Naive thymus-derived CD4-positive, alpha-beta T cell (primary cell): ENCODE measurements at regions not wholly inside any gene's neighbourhood (a gene's known extent, or its start where the extent isn't known, plus 50 kb on each side); places are given as distances from the start of the nearest gene placed in this dataset.

Source experiments
- ATAC-seq: fragments of 150-1000 bp; cut with Tn5 transposase; 2 replicates; pipeline ENCODE4 v1.10.0; 2021; ENCODE audit warnings: mild to moderate bottlenecking, moderate library complexity
- CTCF ChIA-PET: fragments of 350-600 bp; sonication (Branson Sonifier 250); formaldehyde crosslinking; loops from one replicate; lab custom pipeline; 2021; ENCODE audit warnings: antibody characterized with exemption; lab: Charles Lee
- POLR2A ChIA-PET: fragments of 350-600 bp; sonication (Branson Sonifier 250); formaldehyde crosslinking; loops from one replicate; lab custom pipeline; 2021; ENCODE audit warnings: antibody characterized with exemption, inconsistent platforms; lab: Charles Lee
- DNase-seq, 9 donors: peaks; one replicate each; pipeline versions ENCODE4 v3.0.0 to v3.0.0-alpha.2; 2020 to 2022; ENCODE audit warnings: mixed read lengths in 1 of 9
- H3K27ac ChIP-seq: one replicate; pipeline ENCODE4 v1.7.0; 2013; ENCODE audit warnings: mild to moderate bottlenecking, low read depth, low read length, moderate library complexity
- H3K27me3 ChIP-seq, 2 donors: one replicate each; pipeline ENCODE4 v1.7.0; 2013; ENCODE audit warnings: low read length in 2 of 2, mild to moderate bottlenecking in 2 of 2, moderate library complexity in 2 of 2; ENCODE audit not compliant: control insufficient read depth in 2 of 2, insufficient read depth in 2 of 2
- H3K36me3 ChIP-seq, 3 experiments: 1 replicate in 2 of 3; 2 replicates in 1 of 3; pipeline ENCODE4 v1.7.0; 2013; ENCODE audit warnings: low read length in 3 of 3, mild to moderate bottlenecking in 3 of 3, moderate library complexity in 1 of 3; ENCODE audit not compliant: insufficient read depth in 3 of 3, control insufficient read depth in 2 of 3
- H3K4me1 ChIP-seq, 2 donors: one replicate each; pipeline ENCODE4 v1.7.0; 2013; ENCODE audit warnings: low read length in 2 of 2, mild to moderate bottlenecking in 2 of 2, moderate library complexity in 1 of 2; ENCODE audit not compliant: control insufficient read depth in 2 of 2, insufficient read depth in 2 of 2
- H3K4me3 ChIP-seq: 2 replicates; pipeline ENCODE4 v1.7.0; 2013; ENCODE audit warnings: mild to moderate bottlenecking, low read length
- H3K9me3 ChIP-seq, 3 experiments: 1 replicate in 2 of 3; 2 replicates in 1 of 3; pipeline ENCODE4 v1.7.0; 2013; ENCODE audit warnings: low read length in 3 of 3; ENCODE audit not compliant: control insufficient read depth in 2 of 3
- H3K27ac Mint-ChIP-seq, 9 donors: one replicate each; pipeline ENCODE4 v1.8.0; 2020 to 2022; ENCODE audit warnings: mixed read lengths in 9 of 9, mild to moderate bottlenecking in 8 of 9, moderate library complexity in 5 of 9, inconsistent platforms in 2 of 9
- H3K27me3 Mint-ChIP-seq, 5 donors: one replicate each; pipeline ENCODE4 v1.8.0; 2021 to 2022; ENCODE audit warnings: mixed read lengths in 5 of 5, mild to moderate bottlenecking in 1 of 5
- H3K36me3 Mint-ChIP-seq, 5 donors: one replicate each; pipeline ENCODE4 v1.8.0; 2020 to 2022; ENCODE audit warnings: mixed read lengths in 5 of 5, mild to moderate bottlenecking in 3 of 5, inconsistent platforms in 1 of 5
- H3K4me1 Mint-ChIP-seq, 7 donors: one replicate each; pipeline ENCODE4 v1.8.0; 2020 to 2022; ENCODE audit warnings: mixed read lengths in 7 of 7, mild to moderate bottlenecking in 3 of 7, inconsistent platforms in 1 of 7
- H3K4me3 Mint-ChIP-seq, 10 donors: one replicate each; pipeline ENCODE4 v1.8.0; 2020 to 2022; ENCODE audit warnings: mild to moderate bottlenecking in 10 of 10, mixed read lengths in 10 of 10, moderate library complexity in 6 of 10, inconsistent platforms in 2 of 10
- H3K9me3 Mint-ChIP-seq, 11 donors: one replicate each; pipeline ENCODE4 v1.8.0; 2020 to 2022; ENCODE audit warnings: mixed read lengths in 11 of 11, mild to moderate bottlenecking in 4 of 11, inconsistent platforms in 1 of 11, moderate library complexity in 1 of 11
- intact Hi-C, 2 donors: fragments of 100-400 bp; cut with micrococcal nuclease; formaldehyde crosslinking; loops; one replicate each; pipeline ENCODE4 v1.15.1; 2023

DNA sequence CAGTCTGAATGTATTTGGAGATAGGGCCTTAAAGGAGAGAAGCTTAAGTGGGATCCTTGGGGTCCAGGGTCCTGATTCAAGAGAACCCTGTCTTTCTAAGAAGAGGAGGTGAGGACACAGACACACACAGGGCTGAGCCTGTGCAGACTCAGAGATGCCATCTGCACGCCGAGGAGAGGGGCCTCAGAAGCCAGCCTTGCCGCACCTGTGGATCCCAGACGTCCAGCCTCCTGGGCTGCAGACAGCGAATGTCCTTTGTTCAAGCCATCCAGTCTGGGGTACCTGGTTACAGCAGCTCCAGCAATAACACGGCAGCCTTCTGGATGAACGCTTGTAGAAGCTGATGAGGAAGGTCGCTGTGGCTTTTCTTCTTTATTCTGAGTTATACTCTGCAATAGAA lies 1086.1 kb downstream of the BRD1 start:
- Mint-ChIP-seq H3K9me3 (peaks cover 0 to 7% (median 0%) of the 10 kb centered on the region in 11 donors), H3K36me3 (no peaks in the 10 kb centered on the region), H3K27ac (no peak overlapping the region), H3K4me3 (no peak overlapping the region), H3K4me1 (no peaks in the 10 kb centered on the region), H3K27me3 (no peaks in the 10 kb centered on the region)
- H3K4me1 ChIP-seq: no peaks in the 10 kb centered on the region
- H3K9me3 ChIP-seq: no peaks in the 10 kb centered on the region
- CTCF ChIA-PET: no interaction called here
- H3K27ac ChIP-seq: no peak overlapping the region
- H3K4me3 ChIP-seq: no peak overlapping the region
- no peaks in the 10 kb centered on the region for H3K36me3 ChIP-seq
- H3K27me3 ChIP-seq: no peaks in the 10 kb centered on the region
- POLR2A ChIA-PET: interaction anchor here (0.6 kb wide), 1 partner anchor 16 kb away, joined by 3 read pairs; no protein-coding TSS in a partner anchor
- intact Hi-C loops: no loop called here
- no peak for DNase-seq
- no peak for ATAC-seq

DNA sequence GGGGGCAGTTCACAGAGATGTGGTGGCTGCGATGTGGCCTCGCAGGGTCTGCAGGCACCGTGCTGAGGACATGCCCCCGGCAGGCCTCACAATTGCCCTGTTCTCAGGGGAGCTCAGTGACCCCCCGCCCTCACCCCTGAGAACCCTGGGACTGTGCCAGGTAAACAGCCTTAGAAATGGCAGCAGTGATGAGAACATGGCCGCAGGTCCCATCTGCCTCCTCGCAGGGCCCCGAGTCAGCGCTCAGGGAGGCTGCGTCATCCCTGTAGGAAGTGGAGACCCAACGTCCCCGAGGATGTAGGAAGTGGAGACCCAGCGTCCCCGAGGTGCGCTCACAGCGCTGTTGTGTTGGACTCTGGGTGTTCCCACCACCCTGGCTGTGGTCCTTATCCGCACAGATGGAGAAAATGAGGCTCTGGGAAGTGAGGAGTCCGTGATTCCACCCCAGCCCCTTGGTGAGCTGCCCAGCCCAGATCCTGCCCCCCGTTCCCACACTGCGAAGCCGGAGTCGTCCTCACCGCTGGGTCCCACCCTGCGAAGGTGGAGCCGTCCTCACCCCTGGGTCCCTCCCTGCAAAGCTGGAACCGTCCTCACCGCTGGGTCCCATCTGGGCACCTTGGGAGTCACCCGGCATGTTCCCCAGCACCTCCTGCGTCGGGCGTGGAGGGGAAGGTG lies 1086.8 kb downstream of the BRD1 start:
- Mint-ChIP-seq H3K27me3 (no peaks in the 10 kb centered on the region), H3K36me3 (no peaks in the 10 kb centered on the region), H3K27ac (no peak overlapping the region), H3K4me1 (no peaks in the 10 kb centered on the region), H3K9me3 (peaks cover 0 to 5% (median 0%) of the 10 kb centered on the region in 11 donors), H3K4me3 (no peak overlapping the region)
- Histone ChIP-seq H3K9me3 (no peaks in the 10 kb centered on the region), H3K36me3 (no peaks in the 10 kb centered on the region), H3K27ac (no peak overlapping the region), H3K27me3 (no peaks in the 10 kb centered on the region), H3K4me1 (no peaks in the 10 kb centered on the region), H3K4me3 (no peak overlapping the region)
- intact Hi-C loops: no loop called here
- DNase-seq (no peak), ATAC-seq (no peak)
- ChIA-PET POLR2A (interaction anchor here (0.6 kb wide), 1 partner anchor 16 kb away, joined by 3 read pairs; no protein-coding TSS in a partner anchor), CTCF (no interaction called here)

DNA sequence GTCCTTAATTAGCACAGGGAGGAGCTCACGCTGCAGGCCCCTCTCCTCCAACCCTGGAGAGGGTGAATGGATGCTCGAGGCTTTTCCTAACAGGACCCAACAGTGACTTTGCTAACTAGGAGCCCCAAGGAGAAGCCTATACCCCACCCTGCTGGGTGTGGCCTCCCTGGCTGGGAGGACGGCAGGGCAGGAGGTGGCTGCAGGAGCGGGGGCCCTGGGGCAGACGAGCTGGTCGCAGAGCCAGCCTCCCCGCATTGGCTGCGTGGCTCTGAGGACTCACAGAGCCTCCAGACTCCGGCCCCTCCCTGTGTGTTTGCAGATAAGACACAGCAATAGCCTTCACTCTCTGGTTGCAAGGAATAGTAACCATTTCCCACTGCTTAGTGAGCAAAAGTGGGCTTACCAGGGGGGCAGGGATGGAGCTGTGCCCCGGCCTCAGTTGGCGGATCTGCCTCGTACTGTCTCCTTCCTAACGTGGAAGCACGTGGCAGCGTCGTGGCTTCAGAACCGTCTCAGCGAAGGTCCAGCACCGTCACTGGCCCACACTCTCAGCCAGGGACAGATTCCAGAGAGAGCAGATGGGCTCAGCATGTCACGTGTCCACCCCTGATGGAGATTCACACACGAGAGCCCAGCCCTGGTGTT lies 1087.5 kb downstream of the BRD1 start:
- no peaks in the 10 kb centered on the region for H3K4me1 Mint-ChIP-seq

DNA sequence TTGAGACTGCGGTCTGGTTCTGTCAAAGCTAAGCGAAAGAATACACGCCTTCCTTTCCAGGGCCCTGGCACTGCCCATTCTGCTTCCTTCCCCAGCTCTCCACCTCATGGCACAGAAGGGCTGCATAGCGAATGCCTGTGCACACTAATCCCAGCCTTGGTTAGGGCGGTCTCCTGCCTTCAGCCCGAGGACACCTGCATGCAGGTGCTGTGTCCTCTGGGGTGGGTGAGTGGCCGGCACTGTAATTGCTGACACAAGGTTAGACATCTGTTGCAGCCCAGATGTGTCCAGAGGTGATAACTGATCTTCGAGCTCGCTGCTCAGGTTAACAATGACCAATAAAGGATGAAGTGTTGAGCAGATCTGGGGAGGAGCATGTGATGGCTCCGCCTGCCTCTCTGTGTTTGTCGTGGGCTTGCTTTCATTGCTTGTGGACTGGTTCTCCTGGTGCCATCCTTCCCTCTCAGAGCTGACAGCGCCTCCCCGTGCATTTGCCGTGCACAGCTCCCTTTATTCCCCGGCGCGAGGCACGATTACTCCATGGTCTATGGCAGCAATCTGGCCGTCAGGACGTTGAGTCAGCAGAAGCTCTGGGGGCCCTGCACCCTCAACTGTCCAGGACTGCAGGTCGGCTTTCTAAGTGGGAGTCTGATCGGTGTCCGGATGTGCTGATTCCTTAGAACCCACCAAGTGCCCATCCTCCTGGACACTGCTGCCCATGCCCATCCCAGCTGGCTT lies 1088.2 kb downstream of the BRD1 start:
- no peak for ATAC-seq
- intact Hi-C loops: no loop called here
- ChIA-PET POLR2A (no interaction called here), CTCF (no interaction called here)
- H3K9me3 Mint-ChIP-seq: peaks cover 0 to 5% (median 0%) of the 10 kb centered on the region in 11 donors
- H3K4me3 ChIP-seq: no peak overlapping the region
- H3K4me1 Mint-ChIP-seq: no peaks in the 10 kb centered on the region
- H3K4me3 Mint-ChIP-seq: no peak overlapping the region
- H3K36me3 Mint-ChIP-seq: no peaks in the 10 kb centered on the region
- H3K9me3 ChIP-seq: no peaks in the 10 kb centered on the region
- H3K27ac Mint-ChIP-seq: no peak overlapping the region
- peaks cover 0 to 5% (median 0%) of the 10 kb centered on the region in 5 donors for H3K27me3 Mint-ChIP-seq
- H3K4me1 ChIP-seq: no peaks in the 10 kb centered on the region
- no peak overlapping the region for H3K27ac ChIP-seq
- H3K27me3 ChIP-seq: no peaks in the 10 kb centered on the region
- DNase-seq: peak in 1 of 9 donors; percentile 5
- H3K36me3 ChIP-seq: no peaks in the 10 kb centered on the region

More for the DNA sequence above, 1087.5 kb downstream of the BRD1 start:
- peaks cover 0 to 2% (median 0%) of the 10 kb centered on the region in 5 donors for H3K27me3 Mint-ChIP-seq
- no peak overlapping the region for H3K27ac Mint-ChIP-seq
- ChIA-PET POLR2A (no interaction called here), CTCF (no interaction called here)
- no peak for DNase-seq
- Histone ChIP-seq H3K4me3 (no peak overlapping the region), H3K27ac (no peak overlapping the region), H3K9me3 (no peaks in the 10 kb centered on the region), H3K4me1 (no peaks in the 10 kb centered on the region), H3K36me3 (no peaks in the 10 kb centered on the region), H3K27me3 (no peaks in the 10 kb centered on the region)
- intact Hi-C loops: no loop called here
- H3K9me3 Mint-ChIP-seq: peaks cover 0 to 5% (median 0%) of the 10 kb centered on the region in 11 donors
- no peak for ATAC-seq
- no peaks in the 10 kb centered on the region for H3K36me3 Mint-ChIP-seq
- no peak overlapping the region for H3K4me3 Mint-ChIP-seq

DNA sequence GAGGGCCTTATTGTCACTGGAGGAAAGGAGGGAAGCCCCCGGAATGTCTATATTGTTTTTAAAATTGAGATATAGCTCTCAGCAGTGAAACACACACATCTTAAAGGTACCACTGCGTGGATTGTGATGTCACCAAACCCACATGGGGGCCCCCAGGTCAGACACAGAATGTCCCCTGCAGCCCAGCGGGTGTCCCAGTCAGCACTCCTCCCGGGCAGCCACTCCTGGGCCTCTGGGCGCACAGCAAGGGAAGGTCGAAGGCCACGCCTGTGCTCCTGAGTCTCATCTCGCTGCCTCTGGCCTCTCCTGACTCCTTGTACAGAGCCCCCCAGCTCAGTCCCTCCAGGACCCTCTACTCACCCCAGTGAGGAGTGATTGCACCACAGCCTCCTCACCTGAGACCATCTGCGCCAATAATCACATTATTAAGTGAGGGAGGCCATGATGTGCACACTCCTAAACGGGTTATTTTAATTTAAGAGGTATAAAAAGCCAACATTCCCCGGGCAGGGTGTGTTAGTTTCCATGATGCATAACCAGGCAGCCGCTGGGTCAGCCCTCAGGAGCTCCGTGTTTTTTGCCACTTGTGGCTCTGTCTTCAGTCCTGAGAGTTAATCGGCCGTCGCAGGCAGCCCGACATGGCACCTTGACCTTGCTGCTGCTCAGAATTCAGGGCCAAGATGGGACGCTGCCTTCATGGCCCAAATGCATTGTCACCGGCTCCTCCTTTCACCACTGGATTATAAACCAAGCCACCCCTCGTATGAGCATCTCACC lies 1089.3 kb downstream of the BRD1 start:
- H3K36me3 Mint-ChIP-seq: no peaks in the 10 kb centered on the region
- peaks cover 0 to 5% (median 0%) of the 10 kb centered on the region in 11 donors for H3K9me3 Mint-ChIP-seq
- no peak overlapping the region for H3K27ac ChIP-seq
- H3K36me3 ChIP-seq: no peaks in the 10 kb centered on the region
- no peaks in the 10 kb centered on the region for H3K4me1 Mint-ChIP-seq
- POLR2A ChIA-PET: no interaction called here
- no peaks in the 10 kb centered on the region for H3K27me3 ChIP-seq
- ATAC-seq (no peak), DNase-seq (peak in 1 of 9 donors; percentile 5)
- H3K4me3 ChIP-seq: no peak overlapping the region
- CTCF ChIA-PET: no interaction called here
- H3K4me3 Mint-ChIP-seq: no peak overlapping the region
- peaks cover 0 to 8% (median 0%) of the 10 kb centered on the region in 5 donors for H3K27me3 Mint-ChIP-seq
- no peak overlapping the region for H3K27ac Mint-ChIP-seq
- H3K9me3 ChIP-seq: no peaks in the 10 kb centered on the region
- intact Hi-C loops: no loop called here
- no peaks in the 10 kb centered on the region for H3K4me1 ChIP-seq

DNA sequence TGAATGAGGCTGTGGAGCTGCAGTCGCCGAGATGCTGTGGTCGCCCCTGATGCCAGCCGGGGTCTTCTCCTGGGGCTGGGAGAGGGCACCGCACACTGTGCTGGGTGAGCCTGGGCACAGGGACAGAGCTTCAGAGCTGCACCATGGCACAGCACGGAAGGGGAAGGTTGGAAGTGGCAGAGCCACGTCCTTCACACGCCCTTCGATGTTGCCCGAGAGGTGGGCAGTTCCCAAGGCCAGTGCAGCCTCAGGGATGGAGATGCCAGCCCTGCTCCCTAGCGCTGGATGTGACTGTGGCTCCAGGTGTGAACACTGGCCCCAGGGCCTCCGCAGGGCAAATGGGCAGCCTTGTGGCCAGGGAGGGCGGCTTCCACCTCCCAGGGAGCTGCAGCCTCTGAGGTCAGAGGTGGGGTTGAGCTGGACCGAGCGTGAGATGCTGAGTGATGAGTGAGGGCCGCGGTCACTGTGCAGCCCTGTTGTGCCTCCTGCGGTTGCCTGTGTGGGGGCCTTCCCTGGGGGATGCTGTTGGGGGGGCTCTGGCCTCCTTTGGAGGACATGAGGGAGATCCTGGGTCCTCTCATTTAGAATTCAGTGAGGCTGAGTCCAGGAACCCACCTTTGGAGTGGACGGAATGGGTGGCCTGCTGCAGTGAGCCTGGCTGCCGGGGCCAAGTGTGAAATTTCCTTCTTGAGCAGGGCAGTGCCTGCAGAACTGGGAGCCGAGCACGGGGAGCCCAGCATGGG lies 1090.0 kb downstream of the BRD1 start:
- ChIA-PET CTCF (no interaction called here), POLR2A (no interaction called here)
- H3K4me1 Mint-ChIP-seq: no peaks in the 10 kb centered on the region
- H3K27me3 Mint-ChIP-seq: peaks cover 0 to 11% (median 0%) of the 10 kb centered on the region in 5 donors
- peak in 1 of 9 donors; percentile 7 for DNase-seq
- H3K4me3 ChIP-seq: no peak overlapping the region
- H3K9me3 Mint-ChIP-seq: peaks cover 0 to 5% (median 0%) of the 10 kb centered on the region in 11 donors
- intact Hi-C loops: no loop called here
- no peaks in the 10 kb centered on the region for H3K4me1 ChIP-seq
- H3K36me3 Mint-ChIP-seq: no peaks in the 10 kb centered on the region
- no peak for ATAC-seq
- no peaks in the 10 kb centered on the region for H3K36me3 ChIP-seq
- no peak overlapping the region for H3K27ac ChIP-seq
- H3K27me3 ChIP-seq: no peaks in the 10 kb centered on the region
- H3K9me3 ChIP-seq: no peaks in the 10 kb centered on the region
- no peak overlapping the region for H3K4me3 Mint-ChIP-seq
- no peak overlapping the region for H3K27ac Mint-ChIP-seq
